GM18520 (cell line): ENCODE measurements at regions not wholly inside any gene's neighbourhood (a gene's known extent, or its start where the extent isn't known, plus 50 kb on each side); places are given as distances from the start of the nearest gene placed in this dataset.
A peak's percentile ranks its signal among the peaks of the same experiment; 100 is the strongest.

Experiments used
- ATAC-seq: cut with Tn5 transposase; IDR thresholded peaks from one replicate; pipeline ENCODE4 v1.9.1; 2021; ENCODE audit not compliant: unreplicated experiment

GRCh38 chr7:130987092-130987491 lies 253.1 kb upstream of the KLF14 start:
- no peak for ATAC-seq

GRCh38 chr7:130988443-130988842 lies 254.4 kb upstream of the KLF14 start:
- no peak for ATAC-seq

GRCh38 chr7:130989101-130989795 lies 255.2 kb upstream of the KLF14 start:
- no peak for ATAC-seq

- no peak for ATAC-seq
These were observed 256.3 kb upstream of the KLF14 start for GRCh38 chr7:130990178-130990832.

- no peak for ATAC-seq
These were observed 259.8 kb upstream of the KLF14 start for GRCh38 chr7:130993671-130994365.

GRCh38 chr7:130994378-130995115 lies 260.5 kb upstream of the KLF14 start:
- ATAC-seq, result no peak

GRCh38 chr7:130995252-130996081 lies 261.5 kb upstream of the KLF14 start:
- ATAC-seq, result no peak

GRCh38 chr7:130996205-130996832 lies 262.3 kb upstream of the KLF14 start:
- no peak for ATAC-seq

- ATAC-seq, result no peak
These were observed 262.8 kb upstream of the KLF14 start for GRCh38 chr7:130996833-130997231.

GRCh38 chr7:130998993-130999602 lies 265.1 kb upstream of the KLF14 start:
- ATAC-seq, result no peak

GRCh38 chr7:130999926-131000325 lies 265.9 kb upstream of the KLF14 start:
- ATAC-seq, result no peak

- ATAC-seq, result no peak
These were observed 266.4 kb upstream of the KLF14 start for GRCh38 chr7:131000389-131000788.

- no peak for ATAC-seq
These were observed 266.9 kb upstream of the KLF14 start for GRCh38 chr7:131000873-131001272.

- ATAC-seq, result no peak
These were observed 268.6 kb upstream of the KLF14 start for GRCh38 chr7:131002600-131002999.

- ATAC-seq, result no peak
These were observed 269.6 kb upstream of the KLF14 start for GRCh38 chr7:131003634-131004033.

GRCh38 chr7:131004371-131004770 lies 270.4 kb upstream of the KLF14 start:
- no peak for ATAC-seq

- peak; percentile 35 for ATAC-seq
These were observed 273.7 kb upstream of the KLF14 start for GRCh38 chr7:131007439-131008330.

- ATAC-seq, result no peak
These were observed 275.1 kb upstream of the KLF14 start for GRCh38 chr7:131008840-131009711.
